ENCODE measurements at regions not wholly inside any gene's neighbourhood (a gene's known extent, or its start where the extent isn't known, plus 50 kb on each side); places are given as distances from the start of the nearest gene placed in this dataset.

GRCh38 chr15:70526221-70526973 is 237.0 kb downstream of the UACA start:
- TF ChIP-seq NFIC (IDR thresholded peaks at IDR 0.05) (0 out of 2 replicates have a peak, but pooled peaks have one; percentile 11), EP300 (IDR thresholded peaks at IDR 0.05; ENCODE audit: borderline replicate concordance) (no peak), EGR1 (IDR thresholded peaks at IDR 0.05) (no peak), TCF12 (IDR thresholded peaks at IDR 0.05; ENCODE audit: low read depth) (no peak)

GRCh38 chr15:70525551-70525950 is 237.8 kb downstream of the UACA start:
- TF ChIP-seq, protein P1, sequence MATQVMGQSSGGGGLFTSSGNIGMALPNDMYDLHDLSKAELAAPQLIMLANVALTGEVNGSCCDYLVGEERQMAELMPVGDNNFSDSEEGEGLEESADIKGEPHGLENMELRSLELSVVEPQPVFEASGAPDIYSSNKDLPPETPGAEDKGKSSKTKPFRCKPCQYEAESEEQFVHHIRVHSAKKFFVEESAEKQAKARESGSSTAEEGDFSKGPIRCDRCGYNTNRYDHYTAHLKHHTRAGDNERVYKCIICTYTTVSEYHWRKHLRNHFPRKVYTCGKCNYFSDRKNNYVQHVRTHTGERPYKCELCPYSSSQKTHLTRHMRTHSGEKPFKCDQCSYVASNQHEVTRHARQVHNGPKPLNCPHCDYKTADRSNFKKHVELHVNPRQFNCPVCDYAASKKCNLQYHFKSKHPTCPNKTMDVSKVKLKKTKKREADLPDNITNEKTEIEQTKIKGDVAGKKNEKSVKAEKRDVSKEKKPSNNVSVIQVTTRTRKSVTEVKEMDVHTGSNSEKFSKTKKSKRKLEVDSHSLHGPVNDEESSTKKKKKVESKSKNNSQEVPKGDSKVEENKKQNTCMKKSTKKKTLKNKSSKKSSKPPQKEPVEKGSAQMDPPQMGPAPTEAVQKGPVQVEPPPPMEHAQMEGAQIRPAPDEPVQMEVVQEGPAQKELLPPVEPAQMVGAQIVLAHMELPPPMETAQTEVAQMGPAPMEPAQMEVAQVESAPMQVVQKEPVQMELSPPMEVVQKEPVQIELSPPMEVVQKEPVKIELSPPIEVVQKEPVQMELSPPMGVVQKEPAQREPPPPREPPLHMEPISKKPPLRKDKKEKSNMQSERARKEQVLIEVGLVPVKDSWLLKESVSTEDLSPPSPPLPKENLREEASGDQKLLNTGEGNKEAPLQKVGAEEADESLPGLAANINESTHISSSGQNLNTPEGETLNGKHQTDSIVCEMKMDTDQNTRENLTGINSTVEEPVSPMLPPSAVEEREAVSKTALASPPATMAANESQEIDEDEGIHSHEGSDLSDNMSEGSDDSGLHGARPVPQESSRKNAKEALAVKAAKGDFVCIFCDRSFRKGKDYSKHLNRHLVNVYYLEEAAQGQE (IDR thresholded peaks at IDR 0.05; ENCODE audit: low read depth), result no peak
- TF ChIP-seq TEAD4 (IDR thresholded peaks at IDR 0.05) (no peak), FOXM1 (IDR thresholded peaks at IDR 0.05; ENCODE audit: borderline replicate concordance, low read depth) (no peak), EGR1 (IDR thresholded peaks at IDR 0.05) (no peak), NFIC (IDR thresholded peaks at IDR 0.05) (no peak), USF1 (IDR thresholded peaks at IDR 0.05) (no peak), CEBPB (IDR thresholded peaks at IDR 0.05) (no peak), TAF1 (IDR thresholded peaks at IDR 0.05; ENCODE audit: low read depth) (no peak), TCF12 (IDR thresholded peaks at IDR 0.05; ENCODE audit: low read depth) (no peak), YY1 (IDR thresholded peaks at IDR 0.05; ENCODE audit: low read depth) (no peak), ZBTB7A (IDR thresholded peaks at IDR 0.05; ENCODE audit: low read depth) (no peak), RAD21 (IDR thresholded peaks at IDR 0.05; ENCODE audit: low read depth) (no peak)
- TF ChIP-seq, protein P2, sequence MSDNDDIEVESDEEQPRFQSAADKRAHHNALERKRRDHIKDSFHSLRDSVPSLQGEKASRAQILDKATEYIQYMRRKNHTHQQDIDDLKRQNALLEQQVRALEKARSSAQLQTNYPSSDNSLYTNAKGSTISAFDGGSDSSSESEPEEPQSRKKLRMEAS (IDR thresholded peaks at IDR 0.05), result no peak

DNA sequence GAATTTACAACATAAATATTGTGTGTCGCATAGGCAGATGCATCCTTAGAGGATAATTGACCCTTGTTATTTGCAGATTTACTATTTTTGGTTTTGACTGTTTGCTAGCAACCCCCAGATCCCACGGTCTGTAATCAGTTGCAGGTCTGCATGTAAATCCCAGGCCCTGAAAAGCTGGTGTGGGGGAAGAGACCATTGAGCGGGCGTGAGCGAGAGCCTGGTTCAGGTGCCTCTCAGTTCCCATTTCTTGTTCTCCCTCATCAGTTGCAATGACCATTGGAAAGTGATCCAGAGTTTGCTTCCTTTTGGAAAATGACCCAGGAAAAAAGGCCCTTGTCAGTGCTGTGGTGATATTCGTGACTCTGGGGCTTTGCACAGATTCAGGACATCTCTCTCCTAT is 238.9 kb downstream of the UACA start:
- TF ChIP-seq TEAD4 (IDR thresholded peaks at IDR 0.05) (no peak), FOXM1 (IDR thresholded peaks at IDR 0.05; ENCODE audit: borderline replicate concordance, low read depth) (no peak), CREB1 (IDR thresholded peaks at IDR 0.05; ENCODE audit: low read depth) (no peak), TCF12 (IDR thresholded peaks at IDR 0.05; ENCODE audit: low read depth) (no peak), ZBTB7A (IDR thresholded peaks at IDR 0.05; ENCODE audit: low read depth) (no peak), EGR1 (IDR thresholded peaks at IDR 0.05) (no peak), EP300 (IDR thresholded peaks at IDR 0.05; ENCODE audit: borderline replicate concordance) (no peak)
- TF ChIP-seq, protein P2 (IDR thresholded peaks at IDR 0.05), result no peak
- TF ChIP-seq, protein P1 (IDR thresholded peaks at IDR 0.05; ENCODE audit: low read depth), result no peak

DNA sequence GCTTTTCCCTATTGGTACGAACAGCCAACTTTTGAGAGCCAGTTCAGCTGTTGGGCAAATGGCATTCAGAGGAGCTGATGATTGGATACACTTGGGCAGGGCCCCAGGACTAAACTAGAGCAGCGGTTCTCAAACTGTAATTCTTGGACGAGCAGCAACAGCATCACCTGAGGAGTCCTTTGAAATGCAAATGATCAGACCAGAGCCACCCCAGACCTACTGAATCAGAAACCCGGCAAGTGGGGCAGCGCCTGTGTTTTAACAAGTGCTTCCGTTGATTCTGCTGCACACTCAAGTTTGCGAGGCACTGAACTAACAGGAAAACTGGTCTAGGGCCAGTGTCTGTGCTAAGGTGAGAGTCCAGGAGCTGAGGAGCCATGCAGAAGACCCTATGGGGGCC is 239.7 kb downstream of the UACA start:
- TF ChIP-seq, protein P2 (IDR thresholded peaks at IDR 0.05), result no peak
- TF ChIP-seq ZBTB7A (IDR thresholded peaks at IDR 0.05; ENCODE audit: low read depth), result no peak
- TF ChIP-seq TCF12 (IDR thresholded peaks at IDR 0.05; ENCODE audit: low read depth), result no peak
- TF ChIP-seq TAF1 (IDR thresholded peaks at IDR 0.05; ENCODE audit: low read depth), result no peak
- TF ChIP-seq USF1 (IDR thresholded peaks at IDR 0.05), result no peak
- TF ChIP-seq, protein P1 (IDR thresholded peaks at IDR 0.05; ENCODE audit: low read depth), result no peak
- TF ChIP-seq CEBPB (IDR thresholded peaks at IDR 0.05), result no peak
- no peak for TF ChIP-seq NFIC (IDR thresholded peaks at IDR 0.05)
- no peak for TF ChIP-seq EP300 (IDR thresholded peaks at IDR 0.05; ENCODE audit: borderline replicate concordance)
- TF ChIP-seq TEAD4 (IDR thresholded peaks at IDR 0.05), result no peak
- no peak for TF ChIP-seq CREB1 (IDR thresholded peaks at IDR 0.05; ENCODE audit: low read depth)
- no peak for TF ChIP-seq FOXM1 (IDR thresholded peaks at IDR 0.05; ENCODE audit: borderline replicate concordance, low read depth)
- TF ChIP-seq RAD21 (IDR thresholded peaks at IDR 0.05; ENCODE audit: low read depth), result no peak
- TF ChIP-seq YY1 (IDR thresholded peaks at IDR 0.05; ENCODE audit: low read depth), result no peak
- no peak for TF ChIP-seq EGR1 (IDR thresholded peaks at IDR 0.05)

All from Ishikawa (cell line).